Parathyroid adenoma (tissue), 2 donors: ENCODE measurements at regions not wholly inside any gene's neighbourhood (a gene's known extent, or its start where the extent isn't known, plus 50 kb on each side); places are given as distances from the start of the nearest gene placed in this dataset.

Source experiments
- H2AFZ ChIP-seq: fragments of 300-600 bp; sonication (generic); one replicate; pipeline ENCODE4 v1.7.0; 2017; ENCODE audit warnings: antibody characterized with exemption, mild to moderate bottlenecking
- H3K27ac ChIP-seq: fragments of 300-600 bp; sonication (generic); one replicate; pipeline ENCODE4 v1.7.0; 2017
- H3K27me3 ChIP-seq: fragments of 300-600 bp; sonication (generic); one replicate; pipeline ENCODE4 v1.7.0; 2017; ENCODE audit warnings: low read length; ENCODE audit not compliant: control insufficient read depth, insufficient read depth
- H3K36me3 ChIP-seq: fragments of 300-600 bp; sonication (generic); one replicate; pipeline ENCODE4 v1.7.0; 2017; ENCODE audit warnings: low read length; ENCODE audit not compliant: control insufficient read depth, insufficient read depth
- H3K4me1 ChIP-seq: fragments of 300-600 bp; sonication (generic); one replicate; pipeline ENCODE4 v1.7.0; 2017; ENCODE audit warnings: control low read depth
- H3K4me2 ChIP-seq: fragments of 300-600 bp; sonication (generic); one replicate; pipeline ENCODE4 v1.7.0; 2017; ENCODE audit warnings: low read length
- H3K4me3 ChIP-seq: fragments of 300-600 bp; sonication (generic); one replicate; pipeline ENCODE4 v1.7.0; 2017; ENCODE audit warnings: low read depth, low read length
- H3K79me2 ChIP-seq: fragments of 300-600 bp; sonication (generic); one replicate; pipeline ENCODE4 v1.7.0; 2017; ENCODE audit warnings: control low read depth
- H3K9ac ChIP-seq: fragments of 300-600 bp; sonication (generic); one replicate; pipeline ENCODE4 v1.7.0; 2017; ENCODE audit warnings: mild to moderate bottlenecking
- H3K9me3 ChIP-seq: fragments of 300-600 bp; sonication (generic); one replicate; pipeline ENCODE4 v1.7.0; 2017; ENCODE audit warnings: low read length; ENCODE audit not compliant: control insufficient read depth
- TF ChIP-seq, protein P1 (sequence below): fragments of 300-600 bp; sonication (generic); IDR thresholded peaks from one replicate; pipeline ENCODE4 v1.7.0; 2017; ENCODE audit warnings: antibody characterized with exemption, mild to moderate bottlenecking
- donor health status: primary hyperparathyroidism.

DNA sequence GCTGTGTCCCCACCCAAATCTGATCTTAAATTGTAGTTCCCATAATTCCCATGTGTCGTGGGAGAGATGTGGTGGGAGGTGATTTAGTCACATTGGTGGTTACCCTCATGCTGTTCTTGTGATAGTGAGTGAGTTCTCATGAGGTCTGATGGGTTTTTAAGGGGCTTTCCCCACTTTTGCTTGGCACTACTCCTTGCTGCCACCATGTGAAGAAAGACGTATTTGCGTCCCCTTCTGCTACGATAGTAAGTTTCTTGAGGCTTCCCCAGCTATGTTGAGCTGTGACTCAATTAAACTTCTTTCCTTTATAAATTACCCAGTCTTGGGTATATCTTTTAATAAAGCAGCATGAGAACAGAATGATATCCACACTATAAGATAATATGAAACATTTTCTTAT lies 1023.4 kb downstream of the TLE4 start:
- Histone ChIP-seq H3K79me2 (no peaks in the 10 kb centered on the region), H3K27me3 (no peaks in the 10 kb centered on the region), H3K4me1 (no peaks in the 10 kb centered on the region), H3K27ac (no peak overlapping the region), H3K9ac (no peak overlapping the region), H2AFZ (no peak overlapping the region), H3K36me3 (no peaks in the 10 kb centered on the region), H3K4me2 (no peak overlapping the region), H3K9me3 (no peaks in the 10 kb centered on the region), H3K4me3 (no peak overlapping the region)
- TF ChIP-seq, protein P1, sequence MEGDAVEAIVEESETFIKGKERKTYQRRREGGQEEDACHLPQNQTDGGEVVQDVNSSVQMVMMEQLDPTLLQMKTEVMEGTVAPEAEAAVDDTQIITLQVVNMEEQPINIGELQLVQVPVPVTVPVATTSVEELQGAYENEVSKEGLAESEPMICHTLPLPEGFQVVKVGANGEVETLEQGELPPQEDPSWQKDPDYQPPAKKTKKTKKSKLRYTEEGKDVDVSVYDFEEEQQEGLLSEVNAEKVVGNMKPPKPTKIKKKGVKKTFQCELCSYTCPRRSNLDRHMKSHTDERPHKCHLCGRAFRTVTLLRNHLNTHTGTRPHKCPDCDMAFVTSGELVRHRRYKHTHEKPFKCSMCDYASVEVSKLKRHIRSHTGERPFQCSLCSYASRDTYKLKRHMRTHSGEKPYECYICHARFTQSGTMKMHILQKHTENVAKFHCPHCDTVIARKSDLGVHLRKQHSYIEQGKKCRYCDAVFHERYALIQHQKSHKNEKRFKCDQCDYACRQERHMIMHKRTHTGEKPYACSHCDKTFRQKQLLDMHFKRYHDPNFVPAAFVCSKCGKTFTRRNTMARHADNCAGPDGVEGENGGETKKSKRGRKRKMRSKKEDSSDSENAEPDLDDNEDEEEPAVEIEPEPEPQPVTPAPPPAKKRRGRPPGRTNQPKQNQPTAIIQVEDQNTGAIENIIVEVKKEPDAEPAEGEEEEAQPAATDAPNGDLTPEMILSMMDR, result no peak

DNA sequence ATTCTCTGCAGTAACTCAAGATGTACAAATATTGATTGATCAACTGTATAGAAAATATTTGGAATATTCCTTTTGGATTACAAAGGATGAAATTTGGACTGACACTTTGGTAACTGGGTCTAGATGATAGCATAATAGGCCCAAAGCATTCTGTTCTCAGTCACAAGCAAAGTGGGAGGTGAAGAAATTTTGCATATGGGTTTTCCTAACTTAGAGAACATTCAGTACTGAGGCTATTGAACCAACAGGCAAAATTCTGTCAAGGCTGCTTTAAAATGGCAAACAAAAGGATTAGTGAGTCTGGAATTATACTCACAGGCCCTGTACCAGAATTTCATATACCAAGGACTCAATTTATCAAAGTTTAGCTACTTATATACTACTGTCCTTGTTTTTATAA lies 1020.6 kb downstream of the TLE4 start:
- no peaks in the 10 kb centered on the region for H3K27me3 ChIP-seq
- no peaks in the 10 kb centered on the region for H3K79me2 ChIP-seq
- no peak overlapping the region for H3K27ac ChIP-seq
- no peaks in the 10 kb centered on the region for H3K36me3 ChIP-seq
- H3K4me1 ChIP-seq, result no peaks in the 10 kb centered on the region
- TF ChIP-seq, protein P1, result no peak
- H3K4me3 ChIP-seq, result no peak overlapping the region
- no peaks in the 10 kb centered on the region for H3K9me3 ChIP-seq
- H3K9ac ChIP-seq, result no peak overlapping the region
- no peak overlapping the region for H3K4me2 ChIP-seq
- H2AFZ ChIP-seq, result no peak overlapping the region

DNA sequence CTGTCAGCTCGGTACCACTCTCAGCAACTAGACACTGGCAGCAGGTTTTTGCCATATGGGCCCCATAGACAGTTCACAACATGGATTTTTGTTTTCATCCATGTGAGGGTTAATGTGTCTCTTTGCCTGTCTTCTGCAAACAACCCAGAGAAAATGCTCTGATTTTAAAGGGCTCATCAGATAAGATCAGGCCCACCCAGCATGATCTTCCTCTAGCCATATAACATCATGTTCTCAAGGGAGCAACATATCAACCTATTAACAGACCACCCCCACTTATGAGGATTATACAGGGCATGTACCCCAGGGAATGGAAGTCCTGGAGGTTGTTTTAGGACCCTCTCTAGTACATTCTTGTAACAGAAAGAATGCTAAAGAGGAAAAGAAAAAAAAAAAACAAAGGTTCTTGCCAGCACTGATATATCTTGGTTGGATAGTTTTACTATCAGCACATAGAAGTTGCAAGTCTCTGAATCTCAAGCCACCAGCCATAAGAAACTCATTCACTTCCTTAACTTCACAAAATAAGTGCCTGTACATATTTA lies 1015.1 kb downstream of the TLE4 start:
- Histone ChIP-seq H3K9me3 (no peaks in the 10 kb centered on the region), H2AFZ (no peak overlapping the region), H3K4me2 (no peak overlapping the region), H3K4me3 (no peak overlapping the region), H3K79me2 (no peaks in the 10 kb centered on the region), H3K27me3 (no peaks in the 10 kb centered on the region), H3K4me1 (no peaks in the 10 kb centered on the region), H3K9ac (no peak overlapping the region), H3K27ac (no peak overlapping the region), H3K36me3 (no peaks in the 10 kb centered on the region)
- TF ChIP-seq, protein P1, result no peak

DNA sequence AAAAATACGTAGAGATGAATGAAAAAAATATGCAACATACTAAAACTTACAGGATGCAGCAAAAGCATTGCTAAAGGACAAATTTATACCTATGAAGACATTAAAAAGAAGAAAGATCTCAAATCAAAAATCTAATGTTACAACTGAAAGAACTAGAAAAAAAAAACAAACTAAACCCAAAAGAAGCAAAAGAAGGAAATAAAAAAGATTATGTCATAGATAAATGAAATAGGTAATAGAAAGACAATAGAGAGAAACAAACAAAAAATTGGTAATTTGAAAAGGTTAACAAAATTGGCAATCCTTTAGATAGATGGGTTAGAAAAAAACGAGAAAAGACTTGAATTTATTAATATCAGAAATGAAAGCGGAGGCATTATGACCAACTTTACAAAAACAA lies 1000.2 kb downstream of the TLE4 start:
- H3K9me3 ChIP-seq, result no peaks in the 10 kb centered on the region
- H3K79me2 ChIP-seq, result no peaks in the 10 kb centered on the region
- no peaks in the 10 kb centered on the region for H3K27me3 ChIP-seq

DNA sequence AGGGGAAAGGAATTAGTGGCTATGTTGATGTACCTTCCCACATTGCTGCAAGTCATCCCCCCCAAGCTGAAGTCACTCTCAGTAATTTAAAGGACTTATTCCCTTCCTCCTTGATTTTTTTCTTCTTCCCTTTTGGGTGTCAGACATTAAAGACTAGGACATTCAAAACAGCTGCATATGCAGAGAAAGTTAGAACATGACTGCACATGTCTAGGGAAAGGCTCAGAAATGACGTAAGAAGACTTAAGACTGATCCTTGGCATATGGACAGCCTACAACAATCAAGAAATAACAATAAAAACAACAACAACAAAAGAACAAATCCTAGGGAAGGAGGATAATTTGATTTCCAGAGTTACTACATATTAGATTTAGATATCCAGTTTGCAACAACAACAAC lies 997.5 kb downstream of the TLE4 start:
- H3K79me2 ChIP-seq, result no peaks in the 10 kb centered on the region
- H3K27ac ChIP-seq, result no peak overlapping the region
- no peak overlapping the region for H3K9ac ChIP-seq
- H3K9me3 ChIP-seq, result no peaks in the 10 kb centered on the region
- no peaks in the 10 kb centered on the region for H3K36me3 ChIP-seq
- TF ChIP-seq, protein P1, result no peak
- no peaks in the 10 kb centered on the region for H3K27me3 ChIP-seq
- H3K4me3 ChIP-seq, result no peak overlapping the region
- no peak overlapping the region for H3K4me2 ChIP-seq
- H2AFZ ChIP-seq, result no peak overlapping the region
- no peaks in the 10 kb centered on the region for H3K4me1 ChIP-seq

More for the DNA sequence above, 1000.2 kb downstream of the TLE4 start:
- Histone ChIP-seq H2AFZ (no peak overlapping the region), H3K36me3 (no peaks in the 10 kb centered on the region), H3K27ac (no peak overlapping the region), H3K4me2 (no peak overlapping the region), H3K4me3 (no peak overlapping the region), H3K9ac (no peak overlapping the region), H3K4me1 (no peaks in the 10 kb centered on the region)
- TF ChIP-seq, protein P1, result no peak
